HG02678 (cell line): ENCODE measurements at regions not wholly inside any gene's neighbourhood (a gene's known extent, or its start where the extent isn't known, plus 50 kb on each side); places are given as distances from the start of the nearest gene placed in this dataset.

Experiments
- ATAC-seq: cut with Tn5 transposase; IDR thresholded peaks from one replicate; pipeline ENCODE4 v1.9.1; 2021; ENCODE audit warnings: mild to moderate bottlenecking, moderate library complexity; ENCODE audit not compliant: unreplicated experiment

DNA sequence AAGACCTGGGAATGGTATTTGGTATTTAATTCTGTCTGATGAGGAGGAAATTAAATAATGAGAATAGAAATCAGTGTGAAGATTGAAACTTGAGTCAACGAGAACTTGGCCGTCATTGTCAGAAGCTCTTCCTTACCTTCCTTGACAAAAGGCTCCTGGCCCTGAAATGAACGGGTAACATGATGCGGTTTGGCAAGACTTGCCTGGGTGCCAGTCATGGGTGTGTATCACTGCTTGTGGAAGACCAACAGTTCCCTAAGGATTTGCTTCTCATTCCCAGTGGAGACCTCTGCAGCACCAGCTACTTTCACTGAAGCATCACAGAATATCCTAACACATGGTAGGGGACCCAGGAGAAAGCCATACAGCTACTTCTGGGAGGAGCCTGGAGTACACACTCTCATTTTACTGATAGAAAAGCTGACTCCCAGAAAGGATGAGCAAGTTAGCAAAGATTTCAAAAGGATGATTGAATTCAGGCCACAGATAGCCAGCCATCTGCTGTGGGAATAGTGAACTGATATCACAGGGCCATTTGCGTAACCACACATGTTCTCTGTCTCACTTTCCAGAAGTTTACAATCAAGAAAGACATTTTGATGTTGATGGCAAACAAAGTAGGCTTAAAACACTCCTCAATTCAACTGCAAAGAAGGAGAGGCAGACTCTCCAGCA lies 258.1 kb upstream of the SALL1 start:
- no peak for ATAC-seq

DNA sequence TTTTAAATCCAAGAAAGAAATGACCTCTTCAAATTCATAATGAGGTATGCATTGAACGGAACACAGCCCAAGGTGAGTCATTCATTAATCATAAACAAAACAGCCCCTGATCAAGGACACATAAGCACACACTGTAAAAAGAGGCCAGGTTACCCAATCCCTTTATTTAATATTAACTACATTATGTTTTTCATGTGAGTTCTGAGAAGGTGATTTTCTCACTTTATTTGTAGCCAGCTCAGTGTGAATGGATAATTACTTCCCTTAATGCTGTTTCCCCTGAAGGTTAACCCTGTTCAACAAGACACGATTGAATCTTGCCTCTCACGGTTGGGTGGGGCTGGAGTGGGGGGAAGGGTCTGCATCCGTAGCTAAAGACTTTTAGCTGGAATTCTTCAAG lies 257.3 kb upstream of the SALL1 start:
- ATAC-seq = peak; percentile 42

DNA sequence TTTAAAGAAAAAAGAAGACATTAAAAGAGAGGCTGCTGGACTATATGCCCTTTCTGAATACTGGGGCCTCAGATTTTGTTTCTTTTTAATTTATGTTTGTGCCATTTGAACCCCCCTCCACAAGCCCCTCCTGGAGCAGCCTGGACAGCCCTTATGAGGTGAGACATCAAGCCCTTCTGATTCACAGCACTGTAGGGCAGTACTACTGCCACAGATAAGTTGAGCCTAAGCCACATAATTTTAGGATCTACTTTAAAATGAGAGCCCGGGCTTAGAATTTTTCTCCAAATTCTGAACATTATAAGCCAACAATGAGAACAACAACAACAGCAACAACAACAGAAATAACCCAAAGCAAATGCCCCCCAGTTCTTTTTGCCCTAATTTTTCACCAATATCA lies 256.9 kb upstream of the SALL1 start:
- no peak for ATAC-seq

DNA sequence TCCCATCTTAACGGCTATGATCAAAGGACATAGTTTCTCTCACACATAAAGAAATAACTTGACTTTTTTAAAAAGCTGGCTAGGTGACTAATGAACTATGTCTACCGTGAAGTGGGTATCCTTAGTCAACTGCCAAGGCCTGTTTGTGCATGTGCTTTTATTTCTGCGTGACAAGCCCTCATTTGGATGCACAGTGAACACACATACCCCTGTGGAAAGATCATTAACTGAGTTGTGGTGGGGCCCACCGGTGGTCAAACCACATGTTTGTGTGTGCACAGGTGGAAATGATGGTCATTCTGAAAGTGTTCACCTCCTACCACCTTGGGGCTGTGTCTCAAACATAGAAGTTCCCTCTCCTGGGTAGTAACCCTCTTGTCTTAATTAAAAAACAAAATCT lies 256.1 kb upstream of the SALL1 start:
- ATAC-seq = peak; percentile 65

DNA sequence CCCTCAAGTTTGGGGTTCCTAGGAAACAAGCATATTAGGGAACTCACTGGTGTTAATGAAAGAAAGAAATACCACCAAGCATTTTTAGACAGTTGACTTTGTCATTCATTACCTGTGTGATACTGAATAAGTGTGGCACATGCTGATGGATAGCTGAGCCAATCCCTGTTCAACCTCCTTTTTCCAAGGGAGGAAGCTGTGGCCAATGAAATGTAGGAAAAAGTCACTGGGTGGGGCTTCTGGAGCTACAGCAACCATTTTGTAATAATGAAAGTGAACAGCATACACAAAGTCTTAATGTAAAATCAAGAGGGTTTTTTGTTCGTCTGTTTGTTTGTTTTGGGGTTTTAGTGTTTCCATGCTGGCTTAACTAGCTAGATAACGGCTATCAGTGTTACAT lies 254.3 kb upstream of the SALL1 start:
- no peak for ATAC-seq

DNA sequence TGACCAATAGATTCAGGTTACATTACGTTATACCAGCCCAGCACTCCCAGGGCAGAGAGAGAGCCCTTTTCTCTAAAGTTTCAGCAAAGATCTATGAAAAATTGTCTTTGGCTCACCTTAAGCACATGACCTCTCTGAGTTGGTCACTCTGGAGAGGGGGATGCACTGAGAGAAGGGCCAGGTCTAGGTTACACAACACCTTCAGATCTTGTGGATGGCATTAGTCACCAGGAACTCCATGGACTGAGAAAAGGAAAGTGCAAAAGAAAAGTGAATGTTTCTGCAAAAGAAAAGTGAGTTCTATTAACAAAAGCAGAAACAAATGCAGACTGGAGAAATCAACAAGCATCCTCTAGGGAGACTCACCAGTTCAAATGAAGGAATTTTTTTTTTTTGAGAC lies 253.3 kb upstream of the SALL1 start:
- no peak for ATAC-seq

DNA sequence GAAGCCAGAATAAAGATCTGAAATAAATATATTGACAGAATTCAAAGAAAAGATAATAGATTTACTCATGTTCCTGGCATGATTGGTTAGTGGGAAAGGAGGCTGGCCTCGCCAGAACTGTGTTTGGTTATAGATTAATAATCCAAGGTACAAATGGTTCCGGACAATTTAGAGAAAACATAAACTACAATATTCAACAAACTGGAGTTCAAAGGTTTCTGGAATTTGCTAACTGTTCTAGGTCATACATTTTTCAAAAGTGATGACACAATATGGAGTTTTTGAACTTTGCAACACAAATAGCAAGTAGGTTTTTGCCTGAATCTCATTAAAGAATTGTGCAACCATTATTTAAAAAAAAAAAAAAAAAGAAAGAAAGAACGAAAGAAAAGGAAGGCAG lies 251.7 kb upstream of the SALL1 start:
- ATAC-seq = no peak

DNA sequence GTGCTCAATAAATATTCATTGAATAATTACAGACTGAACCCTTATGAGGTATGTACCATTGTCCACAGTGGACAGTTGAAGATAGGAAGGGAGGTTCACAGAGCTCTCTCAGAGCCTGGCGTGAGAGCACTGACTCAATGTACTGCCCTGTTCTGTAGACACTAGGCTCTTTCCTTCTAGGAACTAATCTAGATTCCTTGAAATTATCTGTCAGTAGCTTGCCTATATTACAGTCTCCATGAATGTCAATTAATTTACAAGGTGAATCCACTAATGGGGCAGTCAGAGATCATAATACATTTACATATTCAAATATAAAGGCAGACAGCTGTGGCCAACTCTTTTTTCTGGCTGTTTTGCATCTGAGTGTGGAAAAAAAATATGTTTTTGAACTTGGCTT lies 251.2 kb upstream of the SALL1 start:
- no peak for ATAC-seq

DNA sequence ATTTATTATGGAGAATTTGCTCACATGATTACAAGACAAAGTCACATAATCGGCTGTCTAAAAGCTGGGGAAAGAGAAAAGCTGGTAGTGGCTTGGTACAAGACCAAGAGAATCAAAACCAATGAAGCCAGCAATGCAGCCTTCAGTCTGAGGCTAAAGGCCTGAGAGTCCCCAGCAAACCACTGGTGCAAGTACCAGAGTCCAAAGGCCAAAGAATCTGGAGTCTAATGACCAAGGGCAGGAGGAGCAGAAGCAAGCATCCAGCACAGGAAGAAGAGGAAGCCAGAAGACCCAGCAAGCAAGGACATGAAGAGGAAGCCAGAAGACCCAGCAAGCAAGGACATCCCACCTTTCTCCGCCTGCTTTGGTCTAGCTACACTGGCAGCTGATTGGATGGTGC lies 250.6 kb upstream of the SALL1 start:
- no peak for ATAC-seq

DNA sequence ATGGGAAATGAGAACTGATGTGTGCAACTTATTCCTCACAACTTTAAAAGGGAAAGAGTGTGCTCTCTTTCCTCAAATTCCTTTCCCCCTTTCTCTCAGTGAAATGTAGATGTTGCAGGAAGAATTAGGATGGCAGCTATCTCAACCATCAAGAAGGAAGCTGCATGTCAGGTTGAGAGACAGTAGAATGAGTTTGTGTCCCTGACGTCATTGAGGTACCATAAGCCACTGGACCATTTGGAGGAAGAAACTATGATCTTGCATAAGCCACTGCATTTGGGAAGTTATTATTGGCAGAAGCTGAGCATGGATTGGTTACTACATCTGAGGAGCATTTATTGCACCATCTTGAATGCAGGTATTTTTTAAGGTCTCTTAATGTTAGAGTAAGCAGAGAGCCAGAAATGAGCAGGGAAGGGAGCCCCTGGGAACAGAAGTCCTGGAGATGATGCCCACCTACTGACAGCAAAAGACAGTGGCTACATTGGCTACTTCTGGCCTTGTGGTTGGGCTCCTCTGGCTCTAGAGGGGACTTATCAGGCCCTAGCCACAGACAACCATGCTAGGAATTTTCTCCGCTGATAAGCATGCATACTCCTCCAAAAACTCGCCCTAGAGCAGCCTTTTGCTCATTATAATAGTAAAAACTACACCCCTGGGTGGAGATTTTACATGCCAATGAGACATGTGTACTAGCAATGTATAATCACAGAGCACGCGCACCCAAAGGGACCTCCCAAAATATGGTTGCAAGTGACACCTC lies 249.0 kb upstream of the SALL1 start:
- no peak for ATAC-seq

DNA sequence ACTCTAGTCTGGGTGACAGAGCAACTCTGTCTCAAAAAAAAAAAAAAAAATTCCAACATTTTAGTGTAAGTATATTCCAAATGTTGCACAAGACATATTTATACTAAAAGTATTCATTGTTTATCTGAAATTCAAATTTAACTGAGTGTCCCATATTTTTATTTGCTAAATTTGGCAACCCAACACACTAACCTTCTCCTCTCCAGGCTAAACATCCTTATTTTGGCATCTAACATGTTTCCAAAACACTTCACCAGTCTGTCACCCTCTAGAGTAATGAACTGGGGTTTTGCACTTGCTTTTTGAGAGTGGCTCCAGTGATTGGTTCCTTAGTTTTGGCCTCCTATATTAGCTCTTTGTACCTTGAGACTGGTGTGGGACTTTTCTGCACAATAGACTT lies 243.4 kb upstream of the SALL1 start:
- no peak for ATAC-seq

DNA sequence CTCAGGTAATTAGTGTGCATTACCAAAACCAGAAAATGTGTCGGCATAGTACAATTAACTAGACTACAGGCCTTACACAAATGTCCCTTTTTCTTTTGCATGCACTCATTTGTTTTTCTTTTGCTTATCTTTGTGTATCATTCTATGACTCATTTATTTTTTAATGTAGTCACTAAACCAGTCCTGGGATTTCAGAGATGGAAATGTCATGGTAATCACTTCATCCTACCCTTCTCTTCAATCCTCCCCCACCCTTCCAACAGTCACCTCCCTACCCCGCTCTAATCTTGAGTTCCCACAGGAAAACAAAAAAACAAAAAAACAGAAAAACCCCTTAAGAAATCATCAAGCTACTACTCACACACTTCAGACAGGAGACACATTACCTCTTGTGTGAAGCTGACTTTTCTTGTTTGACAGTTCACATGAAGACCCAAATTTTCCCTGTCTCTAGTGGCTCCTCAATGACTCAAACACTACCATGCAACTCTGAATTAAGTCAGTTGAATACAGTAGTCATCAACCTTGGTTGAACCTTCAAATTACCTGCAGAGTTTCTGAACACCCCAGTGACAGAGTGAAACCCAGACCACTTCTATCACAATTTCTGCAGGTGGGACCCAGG lies 242.4 kb upstream of the SALL1 start:
- no peak for ATAC-seq

DNA sequence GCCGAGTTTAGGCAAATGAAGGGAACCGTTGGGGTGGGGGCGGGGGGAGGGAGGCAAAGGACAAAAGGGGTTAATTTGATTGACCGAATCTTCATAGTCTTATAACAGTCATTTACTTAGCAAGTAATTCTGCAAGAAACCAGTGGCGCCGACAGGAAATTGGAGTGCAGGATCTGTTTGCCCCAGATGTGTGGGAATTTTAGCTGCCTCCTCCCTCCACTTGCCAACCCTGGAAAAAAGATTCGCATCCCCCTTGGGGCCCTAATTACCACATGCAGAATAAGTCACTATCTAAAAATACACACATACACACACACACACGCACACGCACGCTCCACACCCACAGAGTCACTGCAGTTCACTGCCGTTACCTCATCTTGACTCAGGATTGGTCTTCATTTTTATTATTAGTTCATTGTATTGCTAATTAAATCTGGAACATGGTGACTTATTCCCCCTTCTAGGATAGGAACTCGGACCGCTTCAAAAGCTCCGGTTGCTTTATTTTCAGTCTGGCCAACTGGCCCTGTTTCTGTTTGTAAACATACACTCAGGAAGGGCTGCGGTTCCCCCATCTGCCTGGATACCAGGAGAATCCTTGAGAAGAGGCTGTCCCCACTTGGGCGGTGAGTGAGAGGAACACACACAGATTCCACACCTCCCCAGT lies 241.6 kb upstream of the SALL1 start:
- ATAC-seq = no peak

DNA sequence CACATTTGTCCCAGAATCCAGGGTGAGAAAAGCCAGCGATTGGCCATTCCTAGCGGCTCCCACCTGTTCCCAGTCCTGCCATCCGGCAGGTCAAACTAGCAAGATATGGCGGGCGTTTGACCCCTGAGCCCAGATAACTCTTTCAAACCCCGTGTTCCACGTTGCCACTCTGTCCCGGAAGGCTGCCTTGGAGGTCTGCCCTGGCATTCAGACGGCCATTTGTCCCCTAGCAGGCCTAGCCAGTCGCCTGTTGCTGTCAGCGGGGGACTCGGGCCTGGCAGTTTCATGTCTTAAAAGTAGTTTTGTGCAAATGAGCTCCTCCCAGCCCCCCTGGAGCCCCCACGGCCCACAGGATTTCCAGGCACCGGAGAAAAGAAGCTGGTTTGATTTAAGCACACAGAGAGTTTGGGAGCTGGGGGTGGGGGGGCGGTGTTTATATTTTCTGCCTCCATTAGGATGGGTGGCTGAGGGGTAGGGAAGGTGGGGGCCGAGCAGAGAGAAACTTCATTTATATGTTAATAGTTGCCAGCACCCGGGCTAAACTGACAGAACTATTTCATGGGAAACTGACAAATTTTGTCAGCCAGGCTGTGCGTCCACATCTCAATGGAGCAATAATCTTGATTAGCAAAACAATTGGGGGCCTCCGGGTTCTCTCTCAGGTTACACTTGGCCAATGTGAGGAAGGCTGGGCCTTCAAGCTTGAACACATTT lies 240.9 kb upstream of the SALL1 start:
- ATAC-seq = no peak

DNA sequence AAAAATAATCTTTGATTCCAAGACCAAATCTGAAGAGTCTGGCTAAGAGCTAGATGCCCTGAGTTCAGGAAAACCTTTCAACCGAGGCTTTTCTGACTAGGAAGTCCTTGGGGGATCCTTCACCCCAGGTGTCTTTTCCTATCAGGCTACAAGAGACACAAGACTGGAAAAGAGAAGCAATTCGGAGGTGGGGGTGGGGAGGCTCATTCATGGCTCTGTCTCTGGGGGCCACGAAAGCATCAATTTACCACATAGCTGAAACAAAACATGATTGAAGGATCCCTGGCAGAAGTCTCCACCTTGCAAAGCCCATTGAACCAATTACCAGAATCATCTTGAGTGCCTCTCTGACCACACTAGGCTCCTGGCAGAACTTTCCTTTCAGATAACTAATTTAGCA lies 239.8 kb upstream of the SALL1 start:
- ATAC-seq = no peak

DNA sequence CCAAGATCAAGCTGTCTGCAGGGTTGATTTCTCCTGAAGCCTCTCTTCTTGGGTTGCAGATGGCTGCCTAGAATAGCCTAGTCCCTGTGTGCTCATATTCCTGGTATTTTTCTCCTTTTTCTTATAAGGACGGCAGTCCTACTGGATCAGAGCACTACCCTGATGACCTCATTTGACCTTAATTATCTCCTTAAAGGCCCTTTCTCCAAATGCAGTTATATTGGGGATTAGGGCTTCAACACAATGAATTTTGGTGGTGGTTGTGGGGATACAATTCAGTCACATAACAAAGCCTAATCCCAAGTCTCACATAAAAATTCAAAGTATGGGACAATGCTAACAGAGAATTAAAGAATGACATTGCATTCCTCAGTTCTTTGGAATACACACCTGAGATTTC lies 238.8 kb upstream of the SALL1 start:
- no peak for ATAC-seq

DNA sequence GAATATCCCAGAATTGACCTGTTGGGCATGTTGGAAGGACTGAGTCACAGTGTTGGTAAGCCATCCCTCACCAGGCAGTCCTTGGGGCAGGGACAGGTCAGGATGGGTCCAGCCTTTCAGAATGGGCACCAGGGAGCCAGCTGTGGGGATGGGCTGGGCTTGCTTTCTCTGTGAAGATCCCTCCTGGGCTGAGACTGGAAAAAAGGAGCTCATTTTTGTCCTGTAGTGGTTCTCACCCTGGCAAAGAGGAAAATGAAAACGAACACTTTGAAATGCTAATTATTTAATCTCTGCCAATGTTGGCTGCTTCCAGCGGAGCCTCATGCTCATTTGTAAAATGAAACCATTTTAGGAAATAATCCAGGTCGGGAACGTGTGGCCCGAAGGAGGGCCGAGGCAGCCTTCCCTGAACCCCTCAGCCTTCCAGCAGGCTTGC lies 237.5 kb upstream of the SALL1 start:
- ATAC-seq = no peak

DNA sequence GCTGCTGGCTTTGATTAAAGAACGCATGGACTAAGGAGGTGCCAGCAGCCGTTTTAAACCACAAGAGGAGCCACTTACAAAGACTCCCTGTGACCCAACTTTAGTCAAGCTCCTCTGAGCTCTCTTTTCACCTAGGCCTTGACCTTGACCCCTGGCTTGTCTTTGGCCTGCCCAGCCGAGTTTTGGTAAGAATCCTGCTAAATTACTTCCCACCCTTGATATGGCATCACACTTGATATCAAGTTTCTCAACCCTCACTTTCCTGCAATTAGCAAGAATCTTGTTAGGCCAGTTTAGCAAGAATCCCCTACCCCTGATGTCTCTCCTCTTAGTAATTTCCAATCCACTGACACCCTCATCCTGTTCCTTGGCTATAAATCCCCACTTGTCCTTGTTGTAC lies 232.8 kb upstream of the SALL1 start:
- ATAC-seq = no peak

DNA sequence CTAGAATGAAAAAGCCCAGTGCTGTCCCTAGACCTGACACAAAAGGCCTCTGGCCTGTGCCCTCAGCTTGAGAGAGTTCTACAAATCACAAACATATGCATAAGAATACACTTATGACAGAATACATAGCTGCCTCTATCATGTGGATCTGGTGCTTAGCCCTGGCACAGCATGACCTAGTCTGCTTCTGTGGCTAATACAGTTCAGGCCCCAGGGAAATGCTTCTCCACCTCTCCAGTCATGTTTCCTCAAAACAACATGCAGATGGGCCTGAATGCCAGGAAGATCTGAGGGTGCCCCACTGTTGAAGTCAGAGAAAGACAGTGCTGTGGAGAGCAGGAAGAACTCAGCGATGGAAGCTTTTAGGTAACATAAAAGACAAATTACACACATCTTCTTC lies 231.9 kb upstream of the SALL1 start:
- ATAC-seq = no peak

DNA sequence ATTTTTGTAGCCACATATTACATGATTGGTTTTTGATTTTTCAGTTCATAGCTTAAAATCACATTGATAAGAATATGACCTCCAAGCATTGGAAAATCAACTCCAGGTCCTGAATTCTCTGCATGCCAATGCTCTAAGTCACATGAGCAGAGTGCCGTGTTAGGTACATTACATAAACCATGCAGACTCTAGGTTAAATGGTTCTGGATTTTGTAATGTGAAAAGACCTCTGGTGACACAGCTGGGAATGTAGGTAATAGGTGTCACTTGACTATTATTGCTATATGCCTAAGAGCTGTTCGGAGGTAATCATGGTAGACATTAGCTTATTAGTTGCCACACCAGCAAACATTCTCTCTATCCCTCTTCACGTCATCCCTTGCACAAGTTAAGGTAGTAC lies 231.1 kb upstream of the SALL1 start:
- ATAC-seq = no peak

DNA sequence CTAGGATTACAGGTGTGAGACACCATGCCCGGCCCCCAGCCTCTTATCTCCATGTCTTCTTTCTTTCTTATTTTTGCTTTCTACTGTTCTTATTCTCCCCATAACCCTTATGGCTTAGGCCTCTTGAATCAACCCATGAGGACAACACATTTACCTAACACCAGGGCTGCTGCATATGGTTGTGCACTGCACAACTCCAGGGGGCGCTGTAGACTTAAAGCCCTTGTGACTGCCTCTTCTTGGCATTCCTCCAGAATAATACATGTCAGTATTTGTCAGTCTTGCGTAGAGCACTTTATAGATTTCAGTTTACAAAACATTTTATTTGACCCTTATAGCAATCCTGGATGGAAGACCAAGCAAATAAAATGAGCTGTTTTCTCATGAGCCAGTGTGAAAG lies 225.0 kb upstream of the SALL1 start:
- no peak for ATAC-seq
